ENCODE measurements at regions not wholly inside any gene's neighbourhood (a gene's known extent, or its start where the extent isn't known, plus 50 kb on each side); places are given as distances from the start of the nearest gene placed in this dataset.

- TF ChIP-seq CTCF (conservative IDR thresholded peaks at IDR 0.05) = no peak
- TF ChIP-seq EZH2 (IDR thresholded peaks at IDR 0.05; ENCODE audit: low read depth) = no peak
These were observed 117.0 kb downstream of the PTCSC3 start for GRCh38 chr14:36059531-36059930.

All from PC-9 (cell line).